Fibroblast of pulmonary artery (primary cell): ENCODE measurements at regions not wholly inside any gene's neighbourhood (a gene's known extent, or its start where the extent isn't known, plus 50 kb on each side); places are given as distances from the start of the nearest gene placed in this dataset.

Experiments used
- DNase-seq: peaks from one replicate; pipeline ENCODE4 v3.0.0-alpha.2; 2010; ENCODE audit warnings: low read depth
- H3K4me3 ChIP-seq: replicated peaks from 2 replicates; pipeline ENCODE4 v1.5.1; 2011; ENCODE audit warnings: low read depth, mild to moderate bottlenecking, control low read depth, low read length, moderate library complexity
- CTCF ChIP-seq: IDR thresholded peaks from 2 replicates; pipeline ENCODE4 v1.5.1; 2011; ENCODE audit warnings: mild to moderate bottlenecking, control low read depth, low read length, inconsistent platforms; ENCODE audit errors: missing control alignments

GRCh38 chr13:42715909-42716308 is 65.5 kb upstream of the FAM216B start:
- TF ChIP-seq CTCF: no peak

GRCh38 chr13:42717176-42717575 is 64.2 kb upstream of the FAM216B start:
- H3K4me3 ChIP-seq: no peak overlapping the region

More at GRCh38 chr13:42715909-42716308, 65.5 kb upstream of the FAM216B start:
- H3K4me3 ChIP-seq: no peak overlapping the region
- DNase-seq: no peak

GRCh38 chr13:42720113-42720857 is 61.1 kb upstream of the FAM216B start:
- TF ChIP-seq CTCF: peak; percentile 10
- peak; percentile 100 for DNase-seq
- peak overlapping the region; percentile 10 for H3K4me3 ChIP-seq

More at GRCh38 chr13:42717176-42717575, 64.2 kb upstream of the FAM216B start:
- no peak for DNase-seq
- no peak for TF ChIP-seq CTCF

- no peak for TF ChIP-seq CTCF
- DNase-seq: no peak
- H3K4me3 ChIP-seq: peak overlapping the region; percentile 10
Measured at GRCh38 chr13:42720858-42721219, 60.5 kb upstream of the FAM216B start.

- H3K4me3 ChIP-seq: no peak overlapping the region
- no peak for TF ChIP-seq CTCF
- no peak for DNase-seq
Measured at GRCh38 chr13:42722883-42723539, 58.4 kb upstream of the FAM216B start.

GRCh38 chr13:42728507-42729180 is 52.7 kb upstream of the FAM216B start:
- no peak overlapping the region for H3K4me3 ChIP-seq
- TF ChIP-seq CTCF: no peak
- DNase-seq: no peak
